Mucosa of stomach (tissue), 1 donor: ENCODE measurements at regions not wholly inside any gene's neighbourhood (a gene's known extent, or its start where the extent isn't known, plus 50 kb on each side); places are given as distances from the start of the nearest gene placed in this dataset.

Experiments
- H3K27me3 ChIP-seq: one replicate; pipeline ENCODE4 v1.7.0; 2013; ENCODE audit warnings: mild to moderate bottlenecking, low read length; ENCODE audit not compliant: control insufficient read depth, insufficient read depth
- H3K36me3 ChIP-seq: one replicate; pipeline ENCODE4 v1.7.0; 2013; ENCODE audit warnings: low read length; ENCODE audit not compliant: control insufficient read depth, insufficient read depth
- H3K4me1 ChIP-seq: one replicate; pipeline ENCODE4 v1.7.0; 2013; ENCODE audit warnings: mild to moderate bottlenecking, low read length; ENCODE audit not compliant: control insufficient read depth, insufficient read depth
- H3K4me3 ChIP-seq: one replicate; pipeline ENCODE4 v1.7.0; 2013; ENCODE audit warnings: low read length
- H3K9ac ChIP-seq: one replicate; pipeline ENCODE4 v1.7.0; 2013; ENCODE audit warnings: mild to moderate bottlenecking, low read length, moderate library complexity
- H3K9me3 ChIP-seq: one replicate; pipeline ENCODE4 v1.7.0; 2013; ENCODE audit warnings: mild to moderate bottlenecking, low read length, moderate library complexity; ENCODE audit not compliant: control insufficient read depth
- donor health status: Pancreatic carcinoma.

DNA sequence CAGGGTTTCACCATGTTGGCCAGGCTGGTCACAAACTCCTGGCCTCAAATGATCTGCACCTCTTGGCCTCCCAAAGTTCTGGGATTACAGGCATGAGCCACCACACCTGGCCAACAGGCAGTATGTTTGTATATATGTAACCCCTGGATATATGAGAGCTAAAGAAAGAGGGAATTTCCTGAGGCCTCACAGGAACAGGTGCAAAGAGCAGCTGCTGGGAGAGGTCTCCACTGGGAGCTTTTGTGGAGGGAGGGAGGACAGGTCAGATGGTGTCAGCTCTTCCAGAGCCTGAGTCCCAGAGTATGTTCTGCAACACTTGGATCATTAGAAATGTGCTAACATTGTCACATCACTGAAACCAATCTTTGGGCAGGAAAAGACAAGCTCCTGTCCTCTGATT is 110.1 kb upstream of the KIF5B start:
- H3K27me3 ChIP-seq, result no peaks in the 10 kb centered on the region
- no peaks in the 10 kb centered on the region for H3K36me3 ChIP-seq
- H3K4me1 ChIP-seq, result peaks cover 34% of the 10 kb centered on the region
- H3K4me3 ChIP-seq, result no peak overlapping the region
- H3K9ac ChIP-seq, result no peak overlapping the region
- H3K9me3 ChIP-seq, result no peaks in the 10 kb centered on the region

GRCh38 chr10:32163762-32164148 is 107.5 kb upstream of the KIF5B start:
- Histone ChIP-seq H3K9me3 (no peaks in the 10 kb centered on the region), H3K36me3 (no peaks in the 10 kb centered on the region), H3K9ac (no peak overlapping the region), H3K4me1 (peaks cover 16% of the 10 kb centered on the region), H3K4me3 (no peak overlapping the region), H3K27me3 (no peaks in the 10 kb centered on the region)

DNA sequence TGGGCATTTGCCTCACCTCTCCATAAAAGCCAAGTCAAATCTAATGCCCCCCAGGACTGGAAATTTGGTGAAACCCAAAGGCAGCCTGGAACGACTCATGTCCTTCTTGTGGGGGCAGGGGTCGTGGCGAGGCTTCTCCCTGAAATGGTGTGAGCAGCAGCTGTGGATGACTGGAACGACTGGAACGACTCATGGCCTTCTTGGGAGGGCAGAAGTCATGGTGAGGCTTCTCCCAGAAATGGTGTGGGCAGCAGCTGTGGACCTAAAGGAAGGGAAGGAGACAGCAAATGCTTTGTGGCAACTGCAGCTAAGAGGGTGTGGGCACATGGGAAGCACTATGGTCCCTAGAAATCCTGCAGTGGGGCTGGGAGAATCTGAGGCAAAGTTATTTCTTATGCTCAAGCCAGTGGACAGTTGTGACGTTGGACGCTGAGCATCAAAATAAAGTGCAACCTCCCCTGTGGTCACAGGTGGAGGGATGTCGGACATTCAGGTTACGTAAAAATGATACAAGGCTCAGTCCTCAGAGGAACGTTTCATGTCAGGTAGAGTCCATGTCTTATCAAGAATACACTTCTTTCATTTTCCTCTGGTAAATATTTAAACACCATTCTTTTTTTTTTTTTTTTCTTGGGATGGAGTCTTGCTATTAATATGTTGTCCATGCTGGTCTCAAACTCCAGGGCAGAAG is 107.0 kb upstream of the KIF5B start:
- Histone ChIP-seq H3K9ac (no peak overlapping the region), H3K4me3 (no peak overlapping the region), H3K27me3 (no peaks in the 10 kb centered on the region), H3K36me3 (no peaks in the 10 kb centered on the region), H3K4me1 (peaks cover 16% of the 10 kb centered on the region), H3K9me3 (no peaks in the 10 kb centered on the region)

- no peaks in the 10 kb centered on the region for H3K9me3 ChIP-seq
- H3K4me3 ChIP-seq, result no peak overlapping the region
- no peaks in the 10 kb centered on the region for H3K36me3 ChIP-seq
- peaks cover 16% of the 10 kb centered on the region for H3K4me1 ChIP-seq
- H3K9ac ChIP-seq, result no peak overlapping the region
- no peaks in the 10 kb centered on the region for H3K27me3 ChIP-seq
Observed at GRCh38 chr10:32161586-32161985, 105.4 kb upstream of the KIF5B start.

DNA sequence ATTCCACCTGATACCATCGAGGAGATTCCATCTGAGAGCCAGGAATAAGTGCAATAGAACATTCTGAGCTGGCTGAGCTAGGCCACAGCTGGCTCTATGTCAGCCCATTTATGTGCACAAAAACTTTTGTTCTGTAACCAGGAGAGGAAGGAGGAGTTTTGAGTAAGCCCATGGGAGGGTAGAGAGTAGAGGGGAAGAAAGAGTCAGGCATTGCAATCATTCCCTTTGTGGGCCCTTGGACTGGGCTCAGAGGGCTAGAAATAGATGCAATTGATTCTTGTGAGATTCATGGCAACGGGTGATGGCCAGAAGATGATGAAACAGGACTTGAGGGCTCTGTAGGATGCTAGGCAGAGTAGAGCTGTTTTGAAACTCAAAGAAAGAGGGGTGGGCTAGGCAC is 104.6 kb upstream of the KIF5B start:
- Histone ChIP-seq H3K9me3 (no peaks in the 10 kb centered on the region), H3K36me3 (no peaks in the 10 kb centered on the region), H3K4me1 (peaks cover 16% of the 10 kb centered on the region), H3K27me3 (no peaks in the 10 kb centered on the region), H3K9ac (no peak overlapping the region), H3K4me3 (no peak overlapping the region)

DNA sequence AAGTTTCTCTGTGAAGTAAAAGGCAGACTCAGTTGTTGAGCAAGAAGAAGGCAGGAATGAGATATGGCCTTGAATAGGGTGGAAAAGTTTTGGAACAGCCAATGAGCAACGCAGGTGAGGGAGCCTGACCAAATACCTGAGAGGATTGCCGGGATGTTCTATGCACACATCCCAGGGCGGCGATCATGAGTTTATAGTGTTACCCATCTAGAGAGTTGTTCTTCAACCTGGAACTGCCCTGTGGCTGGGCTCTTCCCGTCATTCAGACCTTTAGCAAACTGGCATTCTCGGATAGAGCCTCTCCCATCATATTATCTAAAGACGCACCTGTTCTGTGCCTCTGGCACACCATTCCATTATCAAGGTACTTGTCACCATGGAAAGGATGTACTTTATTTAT is 103.0 kb upstream of the KIF5B start:
- no peak overlapping the region for H3K4me3 ChIP-seq
- H3K27me3 ChIP-seq, result no peaks in the 10 kb centered on the region
- no peak overlapping the region for H3K9ac ChIP-seq
- H3K4me1 ChIP-seq, result peaks cover 23% of the 10 kb centered on the region
- H3K9me3 ChIP-seq, result no peaks in the 10 kb centered on the region
- no peaks in the 10 kb centered on the region for H3K36me3 ChIP-seq

DNA sequence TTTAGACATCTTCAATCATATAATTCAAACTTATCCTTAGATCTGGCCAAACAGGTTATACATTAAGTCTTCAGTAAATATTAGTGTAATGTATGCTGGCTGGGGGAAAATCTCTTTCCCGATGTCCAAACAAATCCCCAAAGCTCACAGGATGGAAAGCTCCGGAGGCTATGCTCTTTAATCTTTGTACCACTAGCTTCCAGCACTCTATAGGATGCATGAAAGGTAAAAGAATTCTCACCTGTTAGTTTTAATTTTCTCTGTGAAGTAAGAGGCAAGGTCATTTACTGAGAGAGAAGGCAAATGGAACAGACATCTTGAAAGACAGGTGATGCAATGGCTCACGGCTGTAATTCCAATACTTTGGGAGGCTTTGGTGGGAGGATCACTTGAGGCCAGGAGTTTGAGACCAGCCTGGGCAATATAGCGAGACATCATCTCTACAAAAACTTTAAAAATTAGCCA is 99.8 kb upstream of the KIF5B start:
- Histone ChIP-seq H3K4me1 (peaks cover 7% of the 10 kb centered on the region), H3K9me3 (no peaks in the 10 kb centered on the region), H3K36me3 (no peaks in the 10 kb centered on the region), H3K4me3 (no peak overlapping the region), H3K27me3 (no peaks in the 10 kb centered on the region), H3K9ac (no peak overlapping the region)

DNA sequence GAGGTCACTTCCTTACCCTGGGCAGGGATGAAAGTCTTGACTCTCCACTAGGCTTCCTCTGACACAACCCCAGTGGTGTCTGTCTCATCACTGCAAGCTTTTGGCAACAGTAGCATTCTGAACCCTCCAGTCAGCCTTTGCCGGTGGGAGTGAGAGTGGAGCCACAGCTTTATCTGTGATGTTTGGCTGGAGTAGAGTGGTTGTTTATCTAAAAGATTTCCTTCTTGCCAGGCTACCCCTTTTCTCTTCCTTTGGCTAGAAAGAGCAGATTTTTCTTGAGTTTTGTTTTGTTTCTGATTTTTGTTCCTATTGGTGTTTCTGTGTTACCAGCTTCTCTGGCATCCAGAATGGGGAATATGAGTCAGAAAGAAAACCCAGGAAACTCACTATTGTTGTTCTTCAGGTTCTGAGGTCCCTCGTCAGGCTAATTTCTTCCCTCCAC is 98.9 kb upstream of the KIF5B start:
- Histone ChIP-seq H3K9ac (no peak overlapping the region), H3K36me3 (no peaks in the 10 kb centered on the region), H3K4me1 (peaks cover 7% of the 10 kb centered on the region), H3K27me3 (no peaks in the 10 kb centered on the region), H3K4me3 (no peak overlapping the region), H3K9me3 (no peaks in the 10 kb centered on the region)

DNA sequence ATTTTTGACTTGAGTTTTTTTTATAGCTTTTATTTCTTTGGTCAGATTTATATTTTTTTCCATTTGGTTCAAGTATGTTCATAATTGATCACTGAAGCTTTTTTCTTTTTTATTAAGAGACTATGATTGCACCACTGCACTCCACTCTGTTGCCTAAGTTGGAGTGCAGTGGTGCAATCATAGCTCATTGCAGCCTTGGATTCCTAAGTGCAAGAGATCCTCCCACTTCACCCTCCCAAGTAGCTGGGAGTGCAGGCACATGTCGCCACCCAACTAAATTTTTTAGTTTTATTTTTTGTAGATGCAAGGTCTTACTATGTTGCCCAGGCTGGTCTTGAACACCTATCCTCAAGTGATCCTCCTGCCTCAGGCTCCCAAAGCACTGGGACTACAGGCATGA is 97.7 kb upstream of the KIF5B start:
- H3K4me1 ChIP-seq, result peaks cover 16% of the 10 kb centered on the region
- H3K36me3 ChIP-seq, result no peaks in the 10 kb centered on the region
- H3K27me3 ChIP-seq, result no peaks in the 10 kb centered on the region
- H3K9ac ChIP-seq, result no peak overlapping the region
- no peak overlapping the region for H3K4me3 ChIP-seq
- no peaks in the 10 kb centered on the region for H3K9me3 ChIP-seq

DNA sequence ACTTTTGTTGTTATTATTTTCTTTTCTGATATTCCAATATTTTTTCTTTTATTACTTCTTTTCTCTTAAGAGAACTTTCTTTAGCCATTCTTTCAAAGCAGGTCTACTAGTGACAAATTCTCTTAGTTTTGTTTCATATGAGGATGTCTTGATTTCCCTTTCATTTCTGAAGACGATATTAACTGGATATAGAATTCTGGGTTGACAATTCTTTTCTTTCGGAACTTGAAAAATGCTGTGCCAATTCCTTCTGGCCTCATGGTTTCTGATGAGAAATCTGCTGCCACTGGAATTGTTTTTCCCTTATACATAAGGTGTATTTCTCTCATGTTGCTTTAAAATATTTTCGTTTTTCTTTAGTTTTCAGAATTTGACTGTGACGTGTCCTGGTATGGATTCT is 97.0 kb upstream of the KIF5B start:
- H3K9ac ChIP-seq, result no peak overlapping the region
- H3K27me3 ChIP-seq, result no peaks in the 10 kb centered on the region
- no peaks in the 10 kb centered on the region for H3K9me3 ChIP-seq
- no peaks in the 10 kb centered on the region for H3K36me3 ChIP-seq
- H3K4me3 ChIP-seq, result no peak overlapping the region
- peaks cover 17% of the 10 kb centered on the region for H3K4me1 ChIP-seq

GRCh38 chr10:32151871-32152270 is 95.6 kb upstream of the KIF5B start:
- Histone ChIP-seq H3K27me3 (no peaks in the 10 kb centered on the region), H3K36me3 (no peaks in the 10 kb centered on the region), H3K4me3 (no peak overlapping the region), H3K4me1 (peaks cover 17% of the 10 kb centered on the region), H3K9ac (no peak overlapping the region), H3K9me3 (no peaks in the 10 kb centered on the region)

- no peaks in the 10 kb centered on the region for H3K36me3 ChIP-seq
- H3K9ac ChIP-seq, result no peak overlapping the region
- H3K4me1 ChIP-seq, result peaks cover 17% of the 10 kb centered on the region
- no peaks in the 10 kb centered on the region for H3K27me3 ChIP-seq
- H3K4me3 ChIP-seq, result no peak overlapping the region
- no peaks in the 10 kb centered on the region for H3K9me3 ChIP-seq
Observed at GRCh38 chr10:32150532-32151101, 94.4 kb upstream of the KIF5B start.
